Colon (tissue), 2 donors: ENCODE measurements at regions not wholly inside any gene's neighbourhood (a gene's known extent, or its start where the extent isn't known, plus 50 kb on each side); places are given as distances from the start of the nearest gene placed in this dataset.

ENCODE experiments used
- FAIRE-seq: peaks from 2 replicates; lab custom pipeline; 2012; peaks lifted over from hg19 to GRCh38; lab: Jason Lieb, UNC
- donor health status: control.
- donor health status: control.

DNA sequence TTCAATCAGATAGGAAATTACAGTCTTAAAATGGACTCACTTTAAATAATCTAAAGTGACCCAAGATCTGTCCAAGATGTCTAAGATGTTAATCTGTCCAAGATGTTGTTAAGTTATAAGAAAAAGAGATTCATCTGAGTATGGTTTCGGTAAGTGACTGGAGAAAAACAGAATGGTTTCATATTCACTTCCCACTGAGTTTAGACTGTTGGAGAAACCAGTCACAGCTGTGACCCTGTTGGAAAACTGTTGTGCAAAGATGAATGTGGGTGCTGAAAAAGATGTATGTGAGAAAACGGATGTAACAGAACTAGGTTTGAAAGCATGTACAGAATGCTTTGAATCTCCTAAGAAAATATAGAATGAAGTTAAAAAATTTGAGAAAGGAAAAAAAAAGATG, 325.9 kb downstream of the COL12A1 start:
- FAIRE-seq = no peak

DNA sequence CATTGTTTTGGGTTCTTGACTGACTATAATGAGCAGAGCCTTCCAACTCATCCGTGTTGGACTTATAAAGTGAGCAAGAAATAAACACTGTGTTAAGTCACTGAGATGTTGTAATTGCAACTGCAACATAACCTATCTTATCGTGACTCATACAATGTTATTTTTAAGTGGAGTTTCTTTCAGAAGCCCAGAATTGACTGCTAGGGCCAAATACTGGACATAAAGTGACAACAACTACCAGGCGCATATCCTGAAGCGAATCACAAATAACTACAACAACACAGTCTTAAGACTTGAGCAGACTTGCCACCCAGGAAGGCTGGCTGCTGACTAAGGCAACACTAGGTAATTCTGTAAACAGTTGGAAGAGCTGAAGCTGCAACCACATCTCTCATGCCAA, 326.6 kb downstream of the COL12A1 start:
- no peak for FAIRE-seq

DNA sequence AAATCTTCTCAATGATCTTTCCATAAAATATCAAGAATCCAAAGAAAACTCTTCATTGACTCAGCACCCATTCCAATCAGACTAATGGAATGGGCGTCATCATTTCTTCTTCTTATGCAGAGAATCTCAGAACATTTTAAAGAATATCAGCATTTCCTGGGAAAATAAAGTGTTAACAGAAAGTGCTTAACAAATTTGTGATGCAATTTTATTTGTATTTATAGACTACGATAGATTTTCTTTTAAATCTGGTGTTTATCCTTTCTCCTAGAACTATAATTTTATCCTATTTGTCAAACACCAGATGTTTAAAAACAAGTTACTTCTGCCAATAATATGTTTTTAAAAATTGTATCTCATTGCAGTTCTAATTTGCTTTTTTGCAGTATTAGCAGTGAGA, 330.7 kb downstream of the COL12A1 start:
- FAIRE-seq = no peak

DNA sequence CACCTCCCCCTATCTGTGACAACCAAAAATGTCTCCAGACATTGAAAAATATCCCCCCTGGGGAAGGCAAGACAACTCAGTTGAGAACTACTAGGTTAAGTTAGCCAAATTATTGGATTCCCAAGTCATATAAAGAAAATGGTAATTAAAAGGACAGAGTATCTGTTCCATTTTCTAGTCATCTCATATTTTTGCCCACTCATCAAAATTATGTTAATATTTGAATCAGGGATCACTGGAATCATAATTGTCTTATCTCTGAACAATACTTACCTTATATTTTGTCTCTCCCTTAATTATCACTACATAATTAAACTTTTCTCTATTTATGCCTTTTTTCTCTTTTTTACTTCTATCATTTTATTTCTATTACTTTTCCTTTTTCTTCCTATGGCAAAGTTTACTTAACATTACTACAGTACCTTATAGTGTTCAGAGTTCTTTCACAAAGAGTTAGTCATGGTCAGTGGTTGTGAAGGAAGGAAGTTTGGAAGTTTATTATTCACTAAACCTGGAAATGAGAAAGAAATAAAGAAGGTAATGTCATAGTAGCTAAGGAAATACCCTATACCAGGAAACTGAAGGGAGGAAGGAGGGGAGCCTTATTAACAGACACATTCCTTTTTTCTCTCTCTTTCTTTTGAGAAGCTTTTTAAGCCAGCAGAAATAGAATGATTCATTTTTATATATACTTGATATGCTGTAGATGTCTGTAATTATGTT, 332.9 kb downstream of the COL12A1 start:
- no peak for FAIRE-seq

DNA sequence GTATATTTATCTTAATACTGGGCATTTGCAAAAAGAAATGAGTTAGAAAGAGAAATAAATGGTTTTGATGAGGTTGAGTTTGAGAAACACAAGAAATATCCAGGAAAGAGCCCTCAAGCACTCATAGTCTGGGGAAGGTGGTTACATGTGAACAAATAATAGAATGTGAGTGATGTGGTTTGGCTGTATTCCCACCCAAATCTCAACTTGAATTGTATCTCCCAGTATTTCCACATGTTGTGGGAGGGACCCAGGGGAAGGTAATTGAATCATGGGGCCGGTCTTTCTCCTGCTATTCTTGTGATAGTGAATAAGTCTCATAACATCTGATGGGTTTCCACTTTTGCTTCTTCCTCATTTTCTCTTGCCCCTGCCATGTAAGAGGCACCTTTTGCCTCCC, 334.1 kb downstream of the COL12A1 start:
- no peak for FAIRE-seq

DNA sequence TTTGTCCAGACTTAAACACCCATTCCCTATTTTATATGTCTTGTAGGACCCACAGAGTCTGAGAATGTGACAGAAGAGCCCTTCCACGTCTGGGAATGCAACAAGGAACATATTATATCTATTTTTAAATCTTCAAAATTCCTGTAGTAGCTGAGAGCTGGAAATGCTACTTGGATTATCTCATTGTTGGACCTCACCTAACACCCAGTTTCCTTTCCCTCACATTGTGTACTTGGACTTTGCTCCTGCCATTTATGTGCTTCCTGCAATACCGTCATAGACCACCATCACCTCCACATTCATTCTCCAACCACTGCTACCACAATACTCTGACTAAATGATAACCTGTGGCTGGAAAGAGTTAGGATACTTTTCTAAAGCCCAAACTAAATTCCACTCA, 335.4 kb downstream of the COL12A1 start:
- FAIRE-seq = no peak

DNA sequence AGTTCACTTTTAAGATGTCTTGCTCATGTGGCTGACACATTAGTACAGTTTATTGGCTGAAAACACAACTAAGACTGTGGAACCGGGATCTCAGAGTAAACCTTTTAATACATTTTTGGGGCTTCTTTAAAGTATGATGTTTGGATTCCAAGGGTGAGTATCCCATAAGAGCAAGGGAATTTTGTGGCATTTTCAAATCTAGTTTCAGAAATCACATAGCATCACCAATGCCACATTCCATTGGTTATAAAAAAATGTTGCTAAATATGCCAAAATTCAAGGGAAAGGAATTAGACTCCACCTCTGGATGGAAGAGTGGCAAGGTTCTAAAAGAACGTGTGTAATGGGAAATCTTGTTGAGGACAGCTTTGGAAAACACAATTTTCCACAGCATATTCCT, 338.6 kb downstream of the COL12A1 start:
- no peak for FAIRE-seq

DNA sequence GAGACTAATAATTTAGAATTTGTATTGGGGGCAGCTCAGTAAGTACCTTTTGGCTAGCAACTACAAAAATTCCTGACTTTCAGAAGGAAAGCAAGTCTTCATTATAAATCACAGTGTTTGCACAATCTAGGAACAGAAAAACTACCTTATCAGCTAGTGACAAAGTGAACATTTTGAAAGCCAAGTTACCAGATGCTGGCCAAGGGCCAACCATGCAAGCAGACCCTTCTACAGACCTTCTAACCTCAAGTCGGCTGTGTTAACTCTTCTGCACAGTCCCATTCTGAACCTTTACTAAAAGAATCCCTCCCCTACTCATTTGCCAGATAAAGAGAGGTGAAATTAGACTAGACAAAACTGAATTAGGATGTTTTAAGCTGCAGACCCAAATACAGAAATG, 341.9 kb downstream of the COL12A1 start:
- FAIRE-seq = no peak

DNA sequence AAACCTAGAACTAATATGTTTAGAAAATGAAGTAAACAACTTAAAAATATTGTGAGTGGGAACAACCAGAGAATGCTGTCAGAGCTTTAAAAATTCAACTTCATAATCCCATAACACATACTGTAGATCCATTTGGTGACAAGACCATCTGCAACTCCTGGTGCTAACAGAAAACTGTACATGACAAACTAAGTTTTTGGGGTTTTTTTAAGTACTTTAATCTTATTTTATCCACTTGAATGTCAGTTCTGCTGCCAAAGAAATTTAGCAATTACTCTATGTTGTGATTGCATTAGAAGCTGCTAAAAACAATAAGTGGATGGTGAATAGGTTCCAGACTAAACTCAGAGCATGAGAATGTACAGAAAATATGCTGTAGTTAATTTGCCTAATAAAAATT, 345.4 kb downstream of the COL12A1 start:
- FAIRE-seq = no peak

DNA sequence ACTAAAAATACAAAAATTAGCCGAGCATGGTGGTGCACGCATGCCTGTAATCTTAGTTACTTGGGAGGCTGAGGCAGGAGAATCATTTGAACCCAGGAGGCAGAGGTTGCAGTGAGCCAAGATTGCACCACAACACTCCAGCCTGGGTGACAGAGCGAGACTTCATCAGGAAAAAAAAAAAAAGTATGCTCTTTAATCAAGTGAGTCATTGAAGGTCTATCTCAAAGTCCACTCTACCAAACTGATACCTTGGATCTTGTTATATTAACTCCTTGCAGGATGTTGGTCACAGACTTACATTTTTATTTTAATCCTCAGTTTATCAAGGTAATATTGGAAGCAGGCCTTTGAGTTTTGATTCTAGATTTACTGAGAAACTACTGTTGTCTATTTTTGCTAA, 348.7 kb downstream of the COL12A1 start:
- FAIRE-seq = no peak

DNA sequence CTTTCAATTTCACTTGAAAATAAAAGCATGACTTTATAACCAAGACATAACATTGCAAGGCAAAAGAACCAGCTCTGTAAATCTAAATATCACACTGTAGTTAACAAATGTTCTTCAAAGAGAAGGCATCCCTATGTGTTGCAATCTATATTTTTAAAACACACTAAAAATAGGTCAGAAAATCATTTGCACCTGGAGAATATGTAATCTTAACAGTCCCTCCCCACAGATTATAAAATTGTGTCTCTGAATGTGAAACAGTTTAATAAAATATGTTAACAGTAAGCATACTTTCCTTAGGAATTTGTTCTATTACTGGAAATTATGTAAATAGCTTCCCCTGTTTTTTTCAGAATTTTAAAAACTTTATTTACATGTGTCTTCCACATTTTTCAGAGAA, 351.9 kb downstream of the COL12A1 start:
- FAIRE-seq = no peak

DNA sequence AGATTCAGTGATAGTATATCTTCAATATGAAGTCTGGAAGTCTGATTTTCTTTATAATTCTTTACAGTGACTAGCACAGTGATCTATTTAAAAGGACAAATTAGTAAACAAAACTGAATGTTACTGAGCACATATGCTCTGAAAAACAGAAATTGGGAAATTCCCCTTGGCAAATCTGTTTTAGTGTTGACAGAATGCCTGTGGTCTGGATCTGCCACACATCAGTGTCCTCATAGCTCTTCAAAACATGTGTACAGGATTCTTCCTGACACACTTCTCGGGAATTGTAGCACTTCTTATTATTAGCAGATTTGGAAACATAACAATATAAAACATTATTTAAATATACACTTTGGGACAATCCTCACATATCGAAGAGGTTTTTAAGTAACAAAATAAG, 354.3 kb downstream of the COL12A1 start:
- no peak for FAIRE-seq

DNA sequence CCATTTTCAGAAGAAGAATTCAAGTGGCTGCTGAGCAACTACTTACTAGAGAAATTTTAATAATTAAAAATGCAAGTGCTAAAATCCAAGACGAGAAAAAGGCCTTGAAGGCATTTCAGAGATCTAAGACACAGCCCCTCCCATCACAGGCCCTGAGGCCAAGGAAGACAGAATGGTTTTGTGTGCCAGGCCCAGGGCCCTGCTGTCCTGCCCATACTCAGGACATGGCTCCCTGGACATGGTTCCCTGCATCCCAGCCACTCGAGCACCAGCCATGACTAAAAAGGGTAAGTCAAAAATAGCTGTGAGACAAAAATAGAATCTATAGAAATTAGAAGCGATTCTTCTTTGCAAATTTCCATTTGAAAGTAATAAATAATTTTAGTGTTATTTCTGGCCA, 364.9 kb downstream of the COL12A1 start:
- FAIRE-seq = no peak

DNA sequence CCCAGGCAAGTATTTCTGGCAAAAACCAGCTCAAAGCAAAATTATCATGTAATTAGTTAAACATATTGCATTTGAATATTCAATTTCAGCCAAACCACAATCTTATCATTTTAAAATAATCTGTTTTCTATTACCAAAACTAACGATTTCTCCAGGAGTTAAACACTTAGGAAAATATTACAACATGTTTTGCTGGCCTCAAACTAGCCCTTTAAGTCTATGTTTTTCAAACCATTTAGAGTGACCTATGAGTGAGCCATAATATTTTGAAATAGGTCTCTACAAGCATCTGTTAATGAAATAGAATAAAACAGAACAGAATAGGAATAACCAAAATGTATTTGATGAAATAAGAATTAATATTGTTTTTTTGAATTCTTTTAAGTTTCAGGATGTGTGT, 370.9 kb downstream of the COL12A1 start:
- no peak for FAIRE-seq

DNA sequence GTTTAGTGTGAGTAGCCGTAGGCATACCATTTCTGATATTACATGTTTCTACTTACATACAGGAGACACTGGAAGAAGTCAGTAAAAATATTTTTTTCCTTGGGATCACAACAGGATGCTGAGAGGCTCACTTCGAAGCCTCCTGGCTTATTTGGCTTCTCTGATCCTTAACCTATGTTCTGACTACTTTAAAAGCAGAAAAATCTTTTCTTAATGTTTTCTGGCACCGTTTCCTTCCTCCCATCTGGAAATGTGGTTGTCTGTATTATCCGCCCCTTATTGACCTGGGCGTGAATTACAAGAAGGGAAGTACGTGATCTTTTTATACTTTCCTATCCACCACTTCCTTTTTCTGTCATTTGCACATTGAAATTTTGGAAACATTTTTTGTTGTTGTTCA, 379.6 kb downstream of the COL12A1 start:
- FAIRE-seq = no peak

DNA sequence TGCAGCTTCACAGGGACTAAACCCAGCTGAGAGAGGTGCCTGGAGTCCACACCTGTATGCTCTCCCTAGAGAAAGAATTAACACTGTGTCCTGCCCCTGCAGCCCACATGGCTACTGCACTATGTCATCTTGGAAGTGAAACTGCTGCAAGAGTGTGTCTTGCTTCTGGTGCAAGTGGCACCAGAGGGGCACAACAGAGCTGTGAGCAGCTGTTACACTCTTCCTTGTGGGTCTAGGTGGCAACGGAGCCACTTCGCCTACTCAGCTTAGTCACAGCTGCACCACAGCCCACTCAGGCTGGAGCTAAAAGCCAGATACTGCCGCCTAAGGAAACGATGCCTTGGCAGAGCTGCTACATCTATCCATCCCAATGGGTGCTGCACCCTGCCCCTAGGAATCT, 391.4 kb downstream of the COL12A1 start:
- no peak for FAIRE-seq

DNA sequence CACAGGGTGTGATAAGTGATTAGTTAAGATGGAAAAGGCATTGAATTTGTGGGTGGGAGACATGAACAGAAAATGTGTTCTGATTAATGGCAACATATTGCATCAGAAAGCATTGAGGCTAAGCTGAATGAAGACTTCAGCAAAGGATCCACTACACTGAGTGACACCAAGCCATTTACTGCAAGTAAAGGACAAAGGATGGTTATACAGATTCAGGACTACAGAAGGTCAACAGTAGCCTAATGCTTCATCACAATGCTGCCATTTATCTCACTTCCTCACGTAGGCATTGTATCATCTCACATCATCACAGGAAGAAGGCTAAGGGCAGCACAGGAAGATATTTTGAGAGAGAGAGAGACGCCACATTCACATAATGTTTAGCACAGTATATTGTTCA, 398.2 kb downstream of the COL12A1 start:
- no peak for FAIRE-seq

DNA sequence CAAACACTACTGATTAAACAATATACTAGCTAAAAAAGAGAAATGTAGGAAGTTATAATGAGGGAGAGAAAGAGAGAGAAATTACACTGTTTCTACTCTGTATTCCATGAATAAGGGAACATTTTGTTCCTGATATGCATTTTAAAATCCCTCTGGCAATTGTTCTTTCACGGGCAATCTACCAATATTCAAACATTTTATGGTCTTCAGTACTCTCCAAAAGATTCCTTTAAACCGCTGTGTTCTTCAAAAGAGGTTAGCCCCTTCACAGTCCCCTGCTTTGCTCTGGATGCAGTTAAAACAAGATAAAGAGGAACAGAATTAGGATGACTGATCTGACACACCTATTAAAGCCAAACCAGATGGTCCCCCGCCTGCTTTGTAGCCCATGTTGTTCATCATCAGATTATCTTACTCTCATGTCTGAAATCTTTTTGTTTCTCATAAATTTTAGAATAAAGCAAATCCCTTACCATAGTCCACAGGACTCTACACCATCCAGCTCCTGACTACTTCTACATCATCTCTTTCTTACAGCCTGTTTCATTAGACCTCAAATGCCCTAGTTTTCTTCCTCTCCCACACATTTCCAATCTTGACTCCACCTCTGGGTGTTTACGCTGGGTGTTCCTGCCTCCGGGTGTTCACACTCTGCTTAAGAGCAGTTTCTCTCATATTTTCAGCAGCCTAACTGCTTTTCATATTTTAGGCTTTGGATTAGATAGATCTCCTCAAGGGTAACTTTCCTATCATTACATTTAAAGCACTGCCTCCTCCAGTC, 399.7 kb downstream of the COL12A1 start:
- no peak for FAIRE-seq

DNA sequence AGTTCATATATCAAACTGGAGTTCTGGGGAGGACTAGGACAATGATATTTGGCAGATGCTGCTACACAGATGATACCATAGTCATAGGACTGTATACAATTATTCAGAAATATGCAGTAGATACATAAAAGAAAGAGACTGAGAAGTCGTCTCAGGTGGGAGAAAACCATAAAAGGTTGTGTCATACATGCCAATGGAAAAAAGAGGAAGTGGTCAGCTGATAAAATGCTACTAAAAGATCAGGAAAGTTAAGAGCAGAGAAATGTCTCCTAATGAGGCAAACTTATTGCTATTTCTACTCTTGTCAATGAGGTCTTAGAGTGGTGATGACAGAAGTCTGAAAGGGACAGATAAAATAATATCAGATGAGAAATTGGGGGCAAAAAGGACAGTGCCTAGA, 407.6 kb downstream of the COL12A1 start:
- no peak for FAIRE-seq

DNA sequence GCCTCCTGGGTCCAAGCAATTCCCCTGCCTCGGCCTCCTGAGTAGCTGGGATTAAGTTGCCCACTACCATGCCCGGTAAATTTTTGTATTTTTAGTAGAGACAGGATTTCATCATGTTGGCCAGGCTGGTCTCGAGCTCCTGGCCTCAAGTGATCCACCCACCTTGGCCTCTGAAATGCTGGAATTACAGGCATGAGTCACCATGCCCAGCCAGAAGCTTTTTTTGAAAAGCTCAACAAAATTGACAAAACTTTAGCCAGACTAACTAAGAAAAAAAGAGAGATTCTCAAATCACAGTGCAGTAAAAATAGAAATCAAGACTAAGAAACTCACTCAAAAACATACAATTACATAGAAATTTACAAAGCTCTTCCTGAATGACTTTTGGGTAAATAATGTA, 420.6 kb downstream of the COL12A1 start:
- FAIRE-seq = no peak

DNA sequence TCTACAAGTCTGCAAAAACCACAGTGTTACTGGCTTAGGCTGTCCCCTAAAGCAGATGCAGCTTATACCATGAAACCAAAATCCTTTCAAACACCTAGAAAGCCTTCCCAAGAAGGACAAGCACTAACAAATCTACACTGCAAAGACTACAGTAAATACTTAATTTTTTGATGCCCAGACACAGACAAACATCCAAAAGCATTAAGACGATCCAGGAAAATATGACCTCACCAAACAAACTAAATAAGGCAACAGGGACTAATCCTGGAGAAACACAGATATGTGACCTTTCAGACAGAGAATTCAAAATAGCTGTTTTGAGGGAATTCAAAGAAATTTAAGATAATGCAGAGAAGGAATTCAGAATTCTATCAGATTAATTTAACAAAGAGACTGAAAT, 423.5 kb downstream of the COL12A1 start:
- FAIRE-seq = no peak

DNA sequence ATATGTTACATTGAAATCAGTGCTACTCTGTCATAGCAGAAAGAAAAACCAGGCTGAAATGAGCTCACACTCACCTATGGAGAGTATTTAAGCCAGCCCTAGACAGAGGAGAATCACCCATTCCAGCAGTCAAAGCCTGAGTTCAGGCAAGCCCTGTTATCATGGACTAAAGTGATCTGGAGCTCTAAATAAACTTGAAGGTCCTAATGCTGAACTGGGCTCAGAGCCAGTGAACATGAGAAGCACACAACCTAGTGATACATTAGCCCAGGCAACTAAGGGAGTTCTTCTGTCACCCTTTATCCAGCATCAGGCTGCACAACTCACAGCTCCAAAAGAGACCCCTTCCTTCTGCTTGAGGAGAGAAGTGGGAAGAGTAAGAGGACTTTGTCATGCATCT, 425.0 kb downstream of the COL12A1 start:
- no peak for FAIRE-seq

DNA sequence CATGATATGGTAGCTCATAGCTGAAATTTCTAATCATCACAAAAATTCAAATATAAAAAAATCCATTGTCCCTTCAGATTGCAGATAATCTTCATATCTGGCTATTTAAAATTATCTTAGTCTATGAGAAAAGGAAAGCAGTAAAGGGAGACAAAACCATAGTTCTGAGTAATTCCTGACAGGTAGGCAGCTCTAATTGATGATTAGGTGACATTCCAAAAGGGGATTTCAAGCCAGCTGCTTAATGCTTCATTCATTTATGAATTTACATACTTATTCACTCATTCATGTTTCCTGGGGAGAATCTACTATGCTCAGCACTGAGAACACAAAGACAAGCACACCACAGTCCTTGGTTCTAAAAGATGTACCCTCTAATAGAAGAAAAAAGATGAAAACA, 437.1 kb downstream of the COL12A1 start:
- FAIRE-seq = no peak

DNA sequence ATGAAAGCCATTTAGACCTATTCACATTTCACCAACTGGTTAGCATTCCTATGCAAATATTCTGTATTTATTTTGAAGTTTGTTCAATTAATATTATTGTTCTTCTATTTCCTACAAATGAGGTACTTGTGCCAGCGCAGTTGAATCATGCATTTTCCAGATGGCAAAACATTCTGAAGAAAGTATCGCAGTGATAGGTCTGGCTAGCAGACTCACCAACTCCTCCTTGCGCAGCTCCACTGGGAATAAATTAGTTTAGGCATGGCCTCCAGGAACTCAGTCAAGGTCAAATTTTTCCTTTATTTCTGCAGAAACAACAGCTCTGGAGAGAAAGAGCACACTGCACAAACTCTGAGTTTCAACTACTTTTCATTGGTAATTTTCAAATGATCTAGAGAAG, 437.7 kb downstream of the COL12A1 start:
- FAIRE-seq = no peak
